ENCODE measurements at regions not wholly inside any gene's neighbourhood (a gene's known extent, or its start where the extent isn't known, plus 50 kb on each side); places are given as distances from the start of the nearest gene placed in this dataset.
"Not testable (repeated sequence)": the region's sequence is repeated elsewhere in the genome, so short reads cannot be mapped to it uniquely, and the experiment has no call there.

- peaks cover 4% of the 10 kb centered on the region for H3K9me3 Mint-ChIP-seq (ENCODE audit: unreplicated experiment)
- H3K27me3 Mint-ChIP-seq (ENCODE audit: unreplicated experiment) = peaks cover 16% of the 10 kb centered on the region
- H3K4me3 Mint-ChIP-seq (ENCODE audit: unreplicated experiment) = peak overlapping the region; percentile 82
- TF ChIP-seq, protein P1, sequence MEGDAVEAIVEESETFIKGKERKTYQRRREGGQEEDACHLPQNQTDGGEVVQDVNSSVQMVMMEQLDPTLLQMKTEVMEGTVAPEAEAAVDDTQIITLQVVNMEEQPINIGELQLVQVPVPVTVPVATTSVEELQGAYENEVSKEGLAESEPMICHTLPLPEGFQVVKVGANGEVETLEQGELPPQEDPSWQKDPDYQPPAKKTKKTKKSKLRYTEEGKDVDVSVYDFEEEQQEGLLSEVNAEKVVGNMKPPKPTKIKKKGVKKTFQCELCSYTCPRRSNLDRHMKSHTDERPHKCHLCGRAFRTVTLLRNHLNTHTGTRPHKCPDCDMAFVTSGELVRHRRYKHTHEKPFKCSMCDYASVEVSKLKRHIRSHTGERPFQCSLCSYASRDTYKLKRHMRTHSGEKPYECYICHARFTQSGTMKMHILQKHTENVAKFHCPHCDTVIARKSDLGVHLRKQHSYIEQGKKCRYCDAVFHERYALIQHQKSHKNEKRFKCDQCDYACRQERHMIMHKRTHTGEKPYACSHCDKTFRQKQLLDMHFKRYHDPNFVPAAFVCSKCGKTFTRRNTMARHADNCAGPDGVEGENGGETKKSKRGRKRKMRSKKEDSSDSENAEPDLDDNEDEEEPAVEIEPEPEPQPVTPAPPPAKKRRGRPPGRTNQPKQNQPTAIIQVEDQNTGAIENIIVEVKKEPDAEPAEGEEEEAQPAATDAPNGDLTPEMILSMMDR (IDR thresholded peaks at IDR 0.05; ENCODE audit: unreplicated experiment) = peak; percentile 75
- DNase-seq (ENCODE audit: low spot score) = peak; percentile 83
- no peak overlapping the region for H3K27ac Mint-ChIP-seq (ENCODE audit: unreplicated experiment)
- H3K36me3 Mint-ChIP-seq (ENCODE audit: low read depth, unreplicated experiment) = peaks cover 16% of the 10 kb centered on the region
- peaks cover 11% of the 10 kb centered on the region for H3K4me1 Mint-ChIP-seq (ENCODE audit: unreplicated experiment)
These were observed 64.9 kb upstream of the FCGR2A start for GRCh38 chr1:161440312-161440894.

DNA sequence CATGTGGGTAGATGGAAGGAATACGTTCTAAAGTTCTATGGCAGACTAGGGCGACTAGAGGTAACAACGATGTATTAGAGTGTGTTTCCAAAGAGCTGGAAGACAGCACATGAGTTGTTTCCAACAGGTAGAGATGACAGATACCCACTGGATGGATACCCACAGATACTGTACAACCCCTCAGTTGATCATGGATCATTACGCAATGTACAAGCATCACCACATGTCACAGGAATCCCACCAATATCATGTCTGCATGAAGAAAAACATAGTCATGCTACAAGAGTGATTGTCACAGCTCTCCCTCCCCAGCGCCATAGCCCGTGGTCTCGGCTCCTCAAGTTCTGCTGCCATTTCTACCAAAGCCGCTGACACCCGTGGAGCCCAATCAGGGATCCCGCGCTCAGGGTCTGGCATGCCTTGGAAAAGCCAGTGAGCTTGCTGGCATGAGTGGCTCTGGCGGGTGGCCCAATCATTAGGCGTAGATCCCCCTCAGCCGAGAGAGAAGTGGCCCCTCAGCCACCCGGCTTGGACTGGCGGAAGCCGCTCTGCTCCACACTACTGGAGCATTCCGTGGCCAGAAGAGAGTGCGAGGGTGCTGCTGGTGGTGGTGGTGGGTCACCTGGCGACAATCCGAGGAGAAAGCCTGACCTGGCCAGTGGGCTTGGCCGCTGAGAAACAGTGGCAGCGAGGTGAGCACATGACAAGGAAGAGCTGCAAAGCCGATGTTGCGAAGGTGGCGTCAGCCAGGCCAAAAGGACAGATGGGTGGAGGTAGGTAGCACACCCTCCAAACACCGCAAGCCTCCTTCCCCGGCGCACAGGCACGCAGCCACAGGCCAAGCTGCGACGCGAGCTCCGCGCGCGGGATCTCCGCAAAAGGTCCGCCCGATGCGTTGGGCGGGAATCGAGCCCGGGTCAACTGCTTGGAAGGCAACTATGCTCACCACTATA is 65.7 kb upstream of the FCGR2A start:
- peaks cover 16% of the 10 kb centered on the region for H3K27me3 Mint-ChIP-seq (ENCODE audit: unreplicated experiment)
- TF ChIP-seq, protein P1 (IDR thresholded peaks at IDR 0.05; ENCODE audit: unreplicated experiment) = no peak
- DNase-seq (ENCODE audit: low spot score) = no peak
- peaks cover 4% of the 10 kb centered on the region for H3K9me3 Mint-ChIP-seq (ENCODE audit: unreplicated experiment)
- peak overlapping the region; percentile 84 for H3K4me3 Mint-ChIP-seq (ENCODE audit: unreplicated experiment)
- H3K27ac Mint-ChIP-seq (ENCODE audit: unreplicated experiment) = peak overlapping the region; percentile 64
- peaks cover 11% of the 10 kb centered on the region for H3K4me1 Mint-ChIP-seq (ENCODE audit: unreplicated experiment)
- peaks cover 16% of the 10 kb centered on the region for H3K36me3 Mint-ChIP-seq (ENCODE audit: low read depth, unreplicated experiment)

GRCh38 chr1:161433191-161433590 is 65.5 kb upstream of the CFAP126 start:
- not testable (repeated sequence) for H3K27ac Mint-ChIP-seq (ENCODE audit: unreplicated experiment); H3K4me3 Mint-ChIP-seq (ENCODE audit: unreplicated experiment); H3K27me3 Mint-ChIP-seq (ENCODE audit: unreplicated experiment); H3K36me3 Mint-ChIP-seq (ENCODE audit: low read depth, unreplicated experiment); H3K4me1 Mint-ChIP-seq (ENCODE audit: unreplicated experiment); DNase-seq (ENCODE audit: low spot score); H3K9me3 Mint-ChIP-seq (ENCODE audit: unreplicated experiment)

DNA sequence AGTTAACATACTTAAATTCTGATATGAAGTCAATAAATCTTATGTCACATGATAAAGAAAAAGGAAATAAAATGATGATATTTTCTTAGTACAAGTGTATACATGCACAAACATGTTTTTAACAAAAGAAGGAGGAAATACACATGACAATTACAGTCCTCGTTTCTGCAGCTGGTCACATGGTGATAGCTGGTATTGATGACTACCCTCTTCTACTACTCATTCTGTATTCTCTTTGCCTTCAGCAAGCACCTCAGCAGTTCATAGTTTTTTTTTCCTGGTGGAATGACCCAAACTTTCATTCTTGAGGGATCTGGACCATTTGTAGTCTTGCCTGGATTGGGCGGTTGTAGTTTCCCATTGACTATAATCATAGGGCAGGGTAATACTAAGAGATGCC is 64.4 kb upstream of the CFAP126 start:
- H3K4me1 Mint-ChIP-seq (ENCODE audit: unreplicated experiment) = peaks cover 4% of the 10 kb centered on the region
- no peaks in the 10 kb centered on the region for H3K36me3 Mint-ChIP-seq (ENCODE audit: low read depth, unreplicated experiment)
- no peak overlapping the region for H3K4me3 Mint-ChIP-seq (ENCODE audit: unreplicated experiment)
- TF ChIP-seq, protein P1 (IDR thresholded peaks at IDR 0.05; ENCODE audit: unreplicated experiment) = no peak
- H3K9me3 Mint-ChIP-seq (ENCODE audit: unreplicated experiment) = no peaks in the 10 kb centered on the region
- peaks cover 8% of the 10 kb centered on the region for H3K27me3 Mint-ChIP-seq (ENCODE audit: unreplicated experiment)
- no peak overlapping the region for H3K27ac Mint-ChIP-seq (ENCODE audit: unreplicated experiment)
- DNase-seq (ENCODE audit: low spot score) = no peak

GRCh38 chr1:161427733-161428516 is 60.2 kb upstream of the CFAP126 start:
- DNase-seq (ENCODE audit: low spot score) = peak; percentile 31
- H3K4me3 Mint-ChIP-seq (ENCODE audit: unreplicated experiment) = peak overlapping the region; percentile 20
- no peaks in the 10 kb centered on the region for H3K9me3 Mint-ChIP-seq (ENCODE audit: unreplicated experiment)
- TF ChIP-seq, protein P1 (IDR thresholded peaks at IDR 0.05; ENCODE audit: unreplicated experiment) = no peak
- peaks cover 5% of the 10 kb centered on the region for H3K36me3 Mint-ChIP-seq (ENCODE audit: low read depth, unreplicated experiment)
- peaks cover 7% of the 10 kb centered on the region for H3K4me1 Mint-ChIP-seq (ENCODE audit: unreplicated experiment)
- H3K27ac Mint-ChIP-seq (ENCODE audit: unreplicated experiment) = peak overlapping the region; percentile 70
- H3K27me3 Mint-ChIP-seq (ENCODE audit: unreplicated experiment) = peaks cover 11% of the 10 kb centered on the region

DNA sequence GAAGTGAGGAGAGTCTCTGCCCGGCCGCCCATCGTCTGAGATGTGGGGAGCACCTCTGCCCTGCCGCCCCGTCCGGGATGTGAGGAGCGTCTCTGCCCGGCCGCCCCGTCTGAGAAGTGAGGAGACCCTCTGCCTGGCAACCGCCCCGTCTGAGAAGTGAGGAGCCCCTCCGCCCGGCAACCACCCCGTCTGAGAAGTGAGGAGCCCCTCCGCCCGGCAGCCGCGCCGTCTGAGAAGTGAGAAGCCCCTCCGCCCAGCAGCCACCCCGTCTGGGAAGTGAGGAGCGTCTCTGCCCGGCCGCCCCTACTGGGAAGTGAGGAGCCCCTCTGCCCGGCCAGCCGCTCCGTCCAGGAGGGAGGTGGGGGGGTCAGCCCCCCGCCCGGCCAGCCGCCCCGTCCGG is 55.2 kb upstream of the CFAP126 start:
- not testable (repeated sequence) for H3K27ac Mint-ChIP-seq (ENCODE audit: unreplicated experiment); DNase-seq (ENCODE audit: low spot score); H3K9me3 Mint-ChIP-seq (ENCODE audit: unreplicated experiment); H3K4me1 Mint-ChIP-seq (ENCODE audit: unreplicated experiment); H3K4me3 Mint-ChIP-seq (ENCODE audit: unreplicated experiment)
- H3K36me3 Mint-ChIP-seq (ENCODE audit: low read depth, unreplicated experiment) = peaks cover 11% of the 10 kb centered on the region
- peaks cover 13% of the 10 kb centered on the region for H3K27me3 Mint-ChIP-seq (ENCODE audit: unreplicated experiment)

All from endothelial cell (in vitro differentiated cells).